ENCODE measurements at regions not wholly inside any gene's neighbourhood (a gene's known extent, or its start where the extent isn't known, plus 50 kb on each side); places are given as distances from the start of the nearest gene placed in this dataset.
A peak's percentile ranks its signal among the peaks of the same experiment; 100 is the strongest.

DNA sequence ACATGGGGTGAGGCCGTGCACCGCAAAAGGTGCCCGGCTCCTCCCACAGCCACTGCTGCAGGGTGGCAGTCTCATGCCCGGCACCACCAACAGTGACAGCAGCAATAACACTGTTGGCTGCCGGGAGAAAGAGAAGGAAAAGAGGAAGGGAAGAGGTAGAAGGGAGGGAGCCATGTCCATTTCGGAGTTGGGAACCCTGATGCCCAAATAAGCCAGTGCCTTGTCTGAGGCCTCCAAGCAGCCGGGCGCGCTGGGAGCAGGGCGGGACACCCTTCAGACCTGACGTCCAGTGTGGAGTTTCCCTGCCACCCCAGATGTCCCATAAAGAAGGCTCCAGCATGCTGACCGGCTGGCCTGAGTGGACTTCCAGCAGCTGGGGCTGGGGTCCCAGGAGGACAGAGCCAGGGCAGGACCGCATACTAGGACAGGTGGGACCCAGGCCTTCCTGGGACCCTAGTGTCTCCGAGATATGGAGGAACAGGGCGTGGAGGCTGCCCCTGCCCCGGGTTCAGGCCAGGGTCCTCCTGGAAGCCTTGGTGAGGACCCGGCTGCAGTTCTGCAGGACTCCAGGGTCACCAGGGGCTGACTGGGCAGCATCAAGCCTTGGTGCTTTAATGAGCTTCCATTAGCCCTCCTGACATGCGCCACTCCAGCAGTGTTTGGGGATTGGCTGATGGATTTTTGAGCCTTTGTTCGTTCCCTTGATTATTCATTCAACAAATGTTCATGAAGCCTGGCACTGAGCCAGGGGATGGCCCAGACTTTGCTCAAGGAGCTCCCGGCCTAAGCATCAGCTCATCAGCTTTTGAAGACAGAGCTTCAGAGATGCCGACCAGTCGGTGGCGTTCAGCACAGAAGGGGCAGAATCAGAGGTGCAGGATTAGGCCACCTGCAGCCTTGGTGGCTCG, 223.6 kb upstream of the CIBAR2 start:
- ATAC-seq, result no peak
- peak overlapping the region; percentile 81 for H3K4me3 Mint-ChIP-seq
- H3K36me3 ChIP-seq (ENCODE audit: control insufficient read depth, insufficient read depth, low read length), result no peaks in the 10 kb centered on the region
- no peak overlapping the region for H3K27ac ChIP-seq (ENCODE audit: low read length)
- TF ChIP-seq, protein P1, sequence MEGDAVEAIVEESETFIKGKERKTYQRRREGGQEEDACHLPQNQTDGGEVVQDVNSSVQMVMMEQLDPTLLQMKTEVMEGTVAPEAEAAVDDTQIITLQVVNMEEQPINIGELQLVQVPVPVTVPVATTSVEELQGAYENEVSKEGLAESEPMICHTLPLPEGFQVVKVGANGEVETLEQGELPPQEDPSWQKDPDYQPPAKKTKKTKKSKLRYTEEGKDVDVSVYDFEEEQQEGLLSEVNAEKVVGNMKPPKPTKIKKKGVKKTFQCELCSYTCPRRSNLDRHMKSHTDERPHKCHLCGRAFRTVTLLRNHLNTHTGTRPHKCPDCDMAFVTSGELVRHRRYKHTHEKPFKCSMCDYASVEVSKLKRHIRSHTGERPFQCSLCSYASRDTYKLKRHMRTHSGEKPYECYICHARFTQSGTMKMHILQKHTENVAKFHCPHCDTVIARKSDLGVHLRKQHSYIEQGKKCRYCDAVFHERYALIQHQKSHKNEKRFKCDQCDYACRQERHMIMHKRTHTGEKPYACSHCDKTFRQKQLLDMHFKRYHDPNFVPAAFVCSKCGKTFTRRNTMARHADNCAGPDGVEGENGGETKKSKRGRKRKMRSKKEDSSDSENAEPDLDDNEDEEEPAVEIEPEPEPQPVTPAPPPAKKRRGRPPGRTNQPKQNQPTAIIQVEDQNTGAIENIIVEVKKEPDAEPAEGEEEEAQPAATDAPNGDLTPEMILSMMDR (IDR thresholded peaks at IDR 0.05), result no peak
- peaks cover 5 to 12% of the 10 kb centered on the region in 2 donors for H3K4me1 Mint-ChIP-seq
- H3K27ac Mint-ChIP-seq, result peak overlapping the region in 1 of 2 donors; percentile 61
- H3K4me1 ChIP-seq (ENCODE audit: control insufficient read depth, insufficient read depth, low read length), result peaks cover 6% of the 10 kb centered on the region
- no peaks in the 10 kb centered on the region for H3K36me3 Mint-ChIP-seq
- peaks cover 4% of the 10 kb centered on the region for H3K27me3 ChIP-seq (ENCODE audit: control insufficient read depth, insufficient read depth, low read length)
- H3K9me3 Mint-ChIP-seq, result no peaks in the 10 kb centered on the region
- DNase-seq, result peak in 1 of 2 donors; percentile 29
- peaks cover 7 to 18% of the 10 kb centered on the region in 2 donors for H3K27me3 Mint-ChIP-seq (ENCODE audit: low read depth in 2 of 2)
- intact Hi-C loops (cut with micrococcal nuclease), result no loop called here
- 77% methylated on average over 24 of the region's 24 CpGs for WGBS (ENCODE audit: insufficient coverage)
- H3K4me3 ChIP-seq (ENCODE audit: low read length), result no peak overlapping the region
- H3K9me3 ChIP-seq (ENCODE audit: control insufficient read depth, insufficient read depth, low read length), result no peaks in the 10 kb centered on the region

DNA sequence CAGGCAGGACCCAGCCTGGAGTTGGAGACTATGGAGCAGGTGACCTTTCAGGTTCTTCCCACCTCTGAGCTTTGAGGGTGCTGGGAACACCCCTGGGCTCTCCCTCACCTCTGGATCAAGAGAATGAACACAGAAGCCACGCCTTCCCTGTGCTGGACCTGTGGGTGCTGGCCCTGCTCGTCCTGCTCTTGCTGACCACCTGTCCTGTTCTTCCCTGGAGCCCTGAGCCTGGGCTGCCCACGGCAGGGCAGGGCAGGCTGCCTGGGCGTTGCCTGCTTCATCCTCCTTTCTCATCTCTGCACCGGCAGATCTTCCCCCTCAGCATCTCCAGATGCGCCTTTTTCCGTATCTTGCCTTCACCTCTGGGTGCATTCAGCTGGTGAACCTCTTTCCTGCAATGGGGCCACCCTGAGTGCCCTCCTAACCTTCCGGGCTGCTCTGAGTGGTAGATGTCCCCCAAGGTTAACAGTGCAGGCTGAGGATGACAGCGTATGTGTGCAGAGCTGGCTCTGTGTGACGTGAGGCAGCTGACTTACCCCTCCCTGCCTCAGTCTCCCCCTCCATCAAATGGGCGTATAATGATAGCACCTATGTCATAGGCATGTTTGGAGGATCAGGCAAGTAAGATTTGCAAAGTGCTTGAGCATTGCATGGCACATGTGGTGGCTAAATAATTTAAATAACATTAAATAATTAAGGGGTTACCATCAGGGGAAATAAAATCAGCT, 225.8 kb upstream of the CIBAR2 start:
- WGBS (ENCODE audit: insufficient coverage), result 85% methylated on average over 10 of the region's 11 CpGs
- no peaks in the 10 kb centered on the region for H3K36me3 ChIP-seq (ENCODE audit: control insufficient read depth, insufficient read depth, low read length)
- no peak for DNase-seq
- no peak overlapping the region for H3K27ac Mint-ChIP-seq
- H3K27ac ChIP-seq (ENCODE audit: low read length), result no peak overlapping the region
- H3K9me3 Mint-ChIP-seq, result no peaks in the 10 kb centered on the region
- peaks cover 4% of the 10 kb centered on the region for H3K27me3 ChIP-seq (ENCODE audit: control insufficient read depth, insufficient read depth, low read length)
- no peak for ATAC-seq
- H3K4me1 ChIP-seq (ENCODE audit: control insufficient read depth, insufficient read depth, low read length), result peaks cover 6% of the 10 kb centered on the region
- TF ChIP-seq, protein P1 (IDR thresholded peaks at IDR 0.05), result no peak
- H3K36me3 Mint-ChIP-seq, result no peaks in the 10 kb centered on the region
- no peaks in the 10 kb centered on the region for H3K9me3 ChIP-seq (ENCODE audit: control insufficient read depth, insufficient read depth, low read length)
- intact Hi-C loops (cut with micrococcal nuclease), result no loop called here
- no peak overlapping the region for H3K4me3 ChIP-seq (ENCODE audit: low read length)
- H3K27me3 Mint-ChIP-seq (ENCODE audit: low read depth in 2 of 2), result peaks cover 7 to 15% of the 10 kb centered on the region in 2 donors
- peaks cover 5 to 11% of the 10 kb centered on the region in 2 donors for H3K4me1 Mint-ChIP-seq
- H3K4me3 Mint-ChIP-seq, result no peak overlapping the region

DNA sequence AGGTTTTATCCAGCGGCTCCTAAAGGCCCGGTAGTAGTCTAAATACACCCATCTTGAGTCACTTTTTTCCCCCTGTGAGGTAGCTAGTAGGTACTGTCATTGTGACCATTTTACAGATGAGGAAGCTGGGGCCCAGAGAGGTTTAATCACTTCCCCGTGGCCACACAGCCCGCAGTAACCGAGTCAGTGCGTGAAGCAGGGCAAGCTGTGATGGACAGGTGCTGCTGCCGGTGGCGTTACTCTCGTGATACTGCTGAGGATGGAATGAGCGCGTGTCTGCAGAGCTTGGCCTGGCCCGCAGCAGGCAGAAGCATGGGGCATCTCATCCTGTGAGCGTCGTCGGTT, 226.3 kb upstream of the CIBAR2 start:
- no peaks in the 10 kb centered on the region for H3K36me3 Mint-ChIP-seq
- peaks cover 5 to 11% of the 10 kb centered on the region in 2 donors for H3K4me1 Mint-ChIP-seq
- ATAC-seq (no peak), DNase-seq (no peak)
- WGBS (ENCODE audit: insufficient coverage), result 89% methylated on average over 13 of the region's 15 CpGs
- TF ChIP-seq, protein P1 (IDR thresholded peaks at IDR 0.05), result no peak
- H3K4me3 Mint-ChIP-seq, result no peak overlapping the region
- Histone ChIP-seq H3K4me1 (ENCODE audit: control insufficient read depth, insufficient read depth, low read length) (peaks cover 6% of the 10 kb centered on the region), H3K27me3 (ENCODE audit: control insufficient read depth, insufficient read depth, low read length) (peaks cover 4% of the 10 kb centered on the region), H3K36me3 (ENCODE audit: control insufficient read depth, insufficient read depth, low read length) (no peaks in the 10 kb centered on the region), H3K9me3 (ENCODE audit: control insufficient read depth, insufficient read depth, low read length) (no peaks in the 10 kb centered on the region), H3K27ac (ENCODE audit: low read length) (no peak overlapping the region), H3K4me3 (ENCODE audit: low read length) (no peak overlapping the region)
- no peaks in the 10 kb centered on the region for H3K9me3 Mint-ChIP-seq
- H3K27ac Mint-ChIP-seq, result no peak overlapping the region
- H3K27me3 Mint-ChIP-seq (ENCODE audit: low read depth in 2 of 2), result peaks cover 7 to 15% of the 10 kb centered on the region in 2 donors
- intact Hi-C loops (cut with micrococcal nuclease), result no loop called here
